PC-3 (cell line): ENCODE measurements at regions not wholly inside any gene's neighbourhood (a gene's known extent, or its start where the extent isn't known, plus 50 kb on each side); places are given as distances from the start of the nearest gene placed in this dataset.
A peak's percentile ranks its signal among the peaks of the same experiment; 100 is the strongest.

Source experiments
- ATAC-seq: fragments of 200-7000 bp; cut with Tn5 transposase; 2 replicates; pipeline ENCODE4 v1.9.1; 2020; ENCODE audit warnings: mild to moderate bottlenecking, moderate library complexity
- BruUV-seq: library from RNA; stranded (reverse); fragments of 400-500 nt; replicated peaks from 2 replicates; lab custom pipeline; 2021; lab: Mats Ljungman, UMichigan
- CTCF ChIA-PET: fragments of 300-600 bp; sonication (Branson Sonifier 250); formaldehyde crosslinking; loops from one replicate; lab custom pipeline; 2022; ENCODE audit warnings: antibody characterized with exemption; lab: Charles Lee
- POLR2A ChIA-PET: fragments of 300-600 bp; sonication (Branson Sonifier 250); formaldehyde crosslinking; loops from one replicate; lab custom pipeline; 2022; ENCODE audit warnings: antibody characterized with exemption; ENCODE audit not compliant: unreplicated experiment; lab: Charles Lee
- DNase-seq: peaks from one replicate; pipeline ENCODE4 v3.0.0-alpha.2; 2015
- H2AFZ ChIP-seq: fragments of 300-600 bp; sonication (generic); 2 replicates; pipeline ENCODE4 v1.6.0; 2016; ENCODE audit warnings: antibody characterized with exemption, low read length
- H3F3A ChIP-seq: fragments of 300-600 bp; sonication (generic); one replicate; pipeline ENCODE4 v1.6.0; 2017; ENCODE audit warnings: antibody characterized with exemption, low read length, control low read depth, mild to moderate bottlenecking; ENCODE audit not compliant: unreplicated experiment
- H3K27ac ChIP-seq: fragments of 300-600 bp; sonication (generic); 2 replicates; pipeline ENCODE4 v1.5.1; 2016; ENCODE audit warnings: mild to moderate bottlenecking, low read length
- H3K27me3 ChIP-seq: fragments of 300-600 bp; sonication (generic); 2 replicates; pipeline ENCODE4 v1.6.1; 2016; ENCODE audit warnings: low read length, mixed read lengths
- H3K36me3 ChIP-seq: fragments of 300-600 bp; sonication (generic); 2 replicates; pipeline ENCODE4 v1.6.1; 2016; ENCODE audit warnings: low read depth, mixed run types, low read length, mixed read lengths
- H3K4me1 ChIP-seq: fragments of 300-600 bp; sonication (generic); 2 replicates; pipeline ENCODE4 v1.5.1; 2016; ENCODE audit warnings: low read length; ENCODE audit not compliant: insufficient read depth
- H3K4me2 ChIP-seq: fragments of 300-600 bp; sonication (generic); 2 replicates; pipeline ENCODE4 v1.6.0; 2016; ENCODE audit warnings: low read length
- H3K4me3 ChIP-seq: fragments of 300-600 bp; sonication (generic); 2 replicates; pipeline ENCODE4 v1.5.1; 2016; ENCODE audit warnings: mild to moderate bottlenecking, low read length, mixed read lengths
- H3K79me2 ChIP-seq: fragments of 300-600 bp; sonication (generic); 2 replicates; pipeline ENCODE4 v1.6.1; 2017; ENCODE audit warnings: low read length, mixed read lengths
- H3K9ac ChIP-seq: fragments of 300-600 bp; sonication (generic); 2 replicates; pipeline ENCODE4 v1.6.0; 2016; ENCODE audit warnings: mild to moderate bottlenecking, low read length
- H3K9me2 ChIP-seq: fragments of 300-600 bp; sonication (generic); replicated peaks from 2 replicates; pipeline ENCODE4 v1.6.1; 2016; ENCODE audit warnings: mixed run types, low read length, mixed read lengths
- H3K9me3 ChIP-seq: fragments of 300-600 bp; sonication (generic); 2 replicates; pipeline ENCODE4 v1.6.1; 2016; ENCODE audit warnings: low read length, mixed read lengths
- H4K20me1 ChIP-seq: fragments of 300-600 bp; sonication (generic); 2 replicates; pipeline ENCODE4 v1.6.1; 2016; ENCODE audit warnings: low read length, mixed read lengths
- CTCF ChIP-seq: fragments of 300-600 bp; sonication (generic); conservative IDR thresholded peaks from 2 replicates; pipeline ENCODE4 v1.5.1; 2017; ENCODE audit warnings: antibody characterized with exemption, low read depth, mild to moderate bottlenecking, low read length
- EZH2 ChIP-seq: fragments of 300-600 bp; sonication (generic); IDR thresholded peaks from one replicate; pipeline ENCODE4 v1.6.1; 2017; ENCODE audit warnings: antibody characterized with exemption, mild to moderate bottlenecking, low read length; ENCODE audit not compliant: unreplicated experiment
- EZH2phosphoT487 ChIP-seq: fragments of 300-600 bp; sonication (generic); IDR thresholded peaks from 2 replicates; pipeline ENCODE4 v1.6.1; 2018; ENCODE audit warnings: mild to moderate bottlenecking, antibody characterized with exemption, low read length, borderline replicate concordance
- intact Hi-C: fragments of 100-400 bp; cut with micrococcal nuclease; formaldehyde crosslinking; loops from 2 replicates; pipeline ENCODE4 v1.9.0; 2023

GRCh38 chr13:39840201-39840600 is 184.7 kb downstream of the COG6 start:
- TF ChIP-seq EZH2phosphoT487 (no peak), EZH2 (no peak), CTCF (no peak)
- H3K79me2 ChIP-seq = no peaks in the 10 kb centered on the region
- H3K4me2 ChIP-seq = no peak overlapping the region
- no peak overlapping the region for H2AFZ ChIP-seq
- no peaks in the 10 kb centered on the region for H4K20me1 ChIP-seq
- H3K27me3 ChIP-seq = no peaks in the 10 kb centered on the region
- H3F3A ChIP-seq = no peaks in the 10 kb centered on the region
- H3K4me3 ChIP-seq = no peak overlapping the region
- peaks cover 25% of the 10 kb centered on the region for H3K4me1 ChIP-seq
- no peaks in the 10 kb centered on the region for H3K36me3 ChIP-seq
- POLR2A ChIA-PET = no interaction called here
- peak; percentile 46 for DNase-seq
- H3K27ac ChIP-seq = no peak overlapping the region
- ATAC-seq = no peak
- H3K9me3 ChIP-seq = no peaks in the 10 kb centered on the region
- intact Hi-C loops = no loop called here
- no peaks in the 10 kb centered on the region for H3K9me2 ChIP-seq
- CTCF ChIA-PET = no interaction called here
- no TSS peak for BruUV-seq
- H3K9ac ChIP-seq = no peak overlapping the region

- H3K36me3 ChIP-seq = no peaks in the 10 kb centered on the region
- H3K4me3 ChIP-seq = no peak overlapping the region
- H3K4me1 ChIP-seq = no peaks in the 10 kb centered on the region
- H3K27ac ChIP-seq = no peak overlapping the region
- H4K20me1 ChIP-seq = no peaks in the 10 kb centered on the region
- no peaks in the 10 kb centered on the region for H3K27me3 ChIP-seq
- no peak for TF ChIP-seq EZH2
- TF ChIP-seq EZH2phosphoT487 = no peak
- TF ChIP-seq CTCF = no peak
- intact Hi-C loops = no loop called here
- no peak overlapping the region for H3K9ac ChIP-seq
- no peak overlapping the region for H3K4me2 ChIP-seq
- no peaks in the 10 kb centered on the region for H3K9me2 ChIP-seq
- no peaks in the 10 kb centered on the region for H3F3A ChIP-seq
- ChIA-PET CTCF (no interaction called here), POLR2A (no interaction called here)
- no peaks in the 10 kb centered on the region for H3K79me2 ChIP-seq
- no peak for DNase-seq
- no TSS peak for BruUV-seq
- H2AFZ ChIP-seq = no peak overlapping the region
- ATAC-seq = no peak
- H3K9me3 ChIP-seq = no peaks in the 10 kb centered on the region
These were observed 191.9 kb downstream of the COG6 start for GRCh38 chr13:39847336-39847735.

- ATAC-seq = no peak
- DNase-seq = no peak
- Histone ChIP-seq H3K36me3 (no peaks in the 10 kb centered on the region), H3K9me2 (no peaks in the 10 kb centered on the region), H3K9me3 (no peaks in the 10 kb centered on the region), H3K4me1 (no peaks in the 10 kb centered on the region), H2AFZ (no peak overlapping the region), H3K27ac (no peak overlapping the region), H3K27me3 (no peaks in the 10 kb centered on the region), H4K20me1 (no peaks in the 10 kb centered on the region), H3K9ac (no peak overlapping the region), H3K79me2 (no peaks in the 10 kb centered on the region), H3K4me2 (no peak overlapping the region), H3K4me3 (no peak overlapping the region), H3F3A (no peaks in the 10 kb centered on the region)
- intact Hi-C loops = no loop called here
- POLR2A ChIA-PET = no interaction called here
- CTCF ChIA-PET = no interaction called here
- BruUV-seq = no TSS peak
- TF ChIP-seq EZH2 (no peak), CTCF (no peak), EZH2phosphoT487 (no peak)
These were observed 199.8 kb downstream of the COG6 start for GRCh38 chr13:39855236-39855635.
